Stimulated activated CD8-positive, alpha-beta memory T cell treated with anti-CD3 and anti-CD28 coated beads, Interleukin-4, amount 100 ng/mL, for 4 hours (primary cell): ENCODE measurements at regions not wholly inside any gene's neighbourhood (a gene's known extent, or its start where the extent isn't known, plus 50 kb on each side); places are given as distances from the start of the nearest gene placed in this dataset.
"Not testable (repeated sequence)": the region's sequence is repeated elsewhere in the genome, so short reads cannot be mapped to it uniquely, and the experiment has no call there.

ENCODE experiments used
- DNase-seq, 2 donors: peaks; one replicate each; pipeline ENCODE4 v3.0.0-alpha.2; 2020; ENCODE audit warnings: low read depth in 2 of 2, low spot score in 1 of 2

GRCh38 chr3:28139288-28139687 lies 102.1 kb upstream of the CMC1 start:
- DNase-seq = no peak

- no peak for DNase-seq
Observed at GRCh38 chr3:28139967-28140634, 101.3 kb upstream of the CMC1 start.

- no peak for DNase-seq
Observed at GRCh38 chr3:28140664-28141063, 100.8 kb upstream of the CMC1 start.

- no peak for DNase-seq
Observed at GRCh38 chr3:28149960-28150359, 91.5 kb upstream of the CMC1 start.

GRCh38 chr3:28150465-28151206 lies 90.8 kb upstream of the CMC1 start:
- no peak for DNase-seq

- DNase-seq = no peak
Observed at GRCh38 chr3:28151207-28151550, 90.2 kb upstream of the CMC1 start.

GRCh38 chr3:28151608-28152228 lies 89.7 kb upstream of the CMC1 start:
- no peak for DNase-seq

GRCh38 chr3:28155631-28156030 lies 85.8 kb upstream of the CMC1 start:
- DNase-seq = no peak

GRCh38 chr3:28156599-28156998 lies 84.8 kb upstream of the CMC1 start:
- DNase-seq = not testable (repeated sequence)

- no peak for DNase-seq
Observed at GRCh38 chr3:28171962-28172361, 69.5 kb upstream of the CMC1 start.

- no peak for DNase-seq
Observed at GRCh38 chr3:28172748-28173147, 68.7 kb upstream of the CMC1 start.

- DNase-seq = no peak
Observed at GRCh38 chr3:28173836-28174235, 67.6 kb upstream of the CMC1 start.

GRCh38 chr3:28186748-28187147 lies 54.7 kb upstream of the CMC1 start:
- no peak for DNase-seq

- DNase-seq = no peak
Observed at GRCh38 chr3:28188686-28189085, 52.7 kb upstream of the CMC1 start.

- DNase-seq = no peak
Observed at GRCh38 chr3:28191363-28191762, 50.1 kb upstream of the CMC1 start.
